ENCODE measurements at regions not wholly inside any gene's neighbourhood (a gene's known extent, or its start where the extent isn't known, plus 50 kb on each side); places are given as distances from the start of the nearest gene placed in this dataset.

DNA sequence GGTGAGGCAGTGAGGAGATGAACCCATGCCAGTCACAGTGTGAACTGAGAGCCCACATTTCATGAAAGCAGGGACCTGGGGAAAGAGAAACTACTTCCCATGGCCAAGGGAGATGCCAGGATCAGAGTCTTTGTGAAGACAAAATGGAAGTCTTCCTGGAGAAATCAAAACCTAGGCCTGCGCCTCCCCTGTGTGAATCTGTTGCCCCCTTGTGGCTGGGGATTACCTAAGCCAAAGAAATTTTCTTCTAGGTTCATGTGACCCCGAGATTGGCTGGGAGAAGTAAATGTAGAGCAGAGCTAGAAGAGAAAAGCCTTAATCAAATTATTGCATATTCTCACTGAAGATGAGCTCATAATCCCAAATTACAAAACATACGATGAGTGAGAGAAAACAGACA lies 1075.3 kb downstream of the TBC1D22A start:
- TF ChIP-seq, protein P1, sequence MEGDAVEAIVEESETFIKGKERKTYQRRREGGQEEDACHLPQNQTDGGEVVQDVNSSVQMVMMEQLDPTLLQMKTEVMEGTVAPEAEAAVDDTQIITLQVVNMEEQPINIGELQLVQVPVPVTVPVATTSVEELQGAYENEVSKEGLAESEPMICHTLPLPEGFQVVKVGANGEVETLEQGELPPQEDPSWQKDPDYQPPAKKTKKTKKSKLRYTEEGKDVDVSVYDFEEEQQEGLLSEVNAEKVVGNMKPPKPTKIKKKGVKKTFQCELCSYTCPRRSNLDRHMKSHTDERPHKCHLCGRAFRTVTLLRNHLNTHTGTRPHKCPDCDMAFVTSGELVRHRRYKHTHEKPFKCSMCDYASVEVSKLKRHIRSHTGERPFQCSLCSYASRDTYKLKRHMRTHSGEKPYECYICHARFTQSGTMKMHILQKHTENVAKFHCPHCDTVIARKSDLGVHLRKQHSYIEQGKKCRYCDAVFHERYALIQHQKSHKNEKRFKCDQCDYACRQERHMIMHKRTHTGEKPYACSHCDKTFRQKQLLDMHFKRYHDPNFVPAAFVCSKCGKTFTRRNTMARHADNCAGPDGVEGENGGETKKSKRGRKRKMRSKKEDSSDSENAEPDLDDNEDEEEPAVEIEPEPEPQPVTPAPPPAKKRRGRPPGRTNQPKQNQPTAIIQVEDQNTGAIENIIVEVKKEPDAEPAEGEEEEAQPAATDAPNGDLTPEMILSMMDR (tag by site-specific recombination; IDR thresholded peaks at IDR 0.05) = no peak
- TF ChIP-seq ZFP37 (tag by site-specific recombination; IDR thresholded peaks at IDR 0.05) (no peak), ZIC2 (tag by site-specific recombination; IDR thresholded peaks at IDR 0.05) (no peak), ZNF626 (tag by site-specific recombination; IDR thresholded peaks at IDR 0.05) (no peak), ZNF223 (tag by site-specific recombination; IDR thresholded peaks at IDR 0.05) (no peak), ZXDB (tag by site-specific recombination; IDR thresholded peaks at IDR 0.05) (no peak), ZNF140 (tag by site-specific recombination; IDR thresholded peaks at IDR 0.05) (no peak), ZSCAN4 (tag by site-specific recombination; IDR thresholded peaks at IDR 0.05) (no peak), ZNF148 (tag by site-specific recombination; IDR thresholded peaks at IDR 0.05; ENCODE audit: borderline replicate concordance) (no peak)
- TF ChIP-seq, protein P2, sequence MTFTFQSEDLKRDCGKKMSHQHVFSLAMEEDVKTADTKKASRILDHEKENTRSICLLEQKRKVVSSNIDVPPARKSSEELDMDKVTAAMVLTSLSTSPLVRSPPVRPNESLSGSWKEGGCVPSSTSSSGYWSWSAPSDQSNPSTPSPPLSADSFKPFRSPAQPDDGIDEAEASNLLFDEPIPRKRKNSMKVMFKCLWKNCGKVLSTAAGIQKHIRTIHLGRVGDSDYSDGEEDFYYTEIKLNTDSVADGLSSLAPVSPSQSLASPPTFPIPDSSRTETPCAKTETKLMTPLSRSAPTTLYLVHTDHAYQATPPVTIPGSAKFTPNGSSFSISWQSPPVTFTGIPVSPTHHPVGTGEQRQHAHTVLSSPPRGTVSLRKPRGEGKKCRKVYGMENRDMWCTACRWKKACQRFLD (tag by site-specific recombination; IDR thresholded peaks at IDR 0.05) = no peak
